Activated T-helper 1 cell treated with anti-CD3 and anti-CD28 coated beads, Interleukin-12 subunit alpha, Interleukin-12 subunit beta, Interleukin-2, Interleukin-4 antibody, amounts not matched to agents 30 ng/mL and 10 ng/mL and 1 ng/mL, durations not matched to agents 14 hours and 24 hours and 36 hours (primary cell): ENCODE measurements at regions not wholly inside any gene's neighbourhood (a gene's known extent, or its start where the extent isn't known, plus 50 kb on each side); places are given as distances from the start of the nearest gene placed in this dataset.

Experiments
- DNase-seq: peaks from one replicate; pipeline ENCODE4 v3.0.0; 2021; ENCODE audit warnings: low spot score
- H3K27ac Mint-ChIP-seq: one replicate; pipeline ENCODE4 v1.8.0; 2021; ENCODE audit warnings: mild to moderate bottlenecking, mixed read lengths
- H3K27me3 Mint-ChIP-seq: one replicate; pipeline ENCODE4 v1.8.0; 2022; ENCODE audit warnings: mild to moderate bottlenecking, moderate library complexity, mixed read lengths; ENCODE audit not compliant: insufficient read depth
- H3K36me3 Mint-ChIP-seq: one replicate; pipeline ENCODE4 v1.8.0; 2021; ENCODE audit warnings: low read depth, mixed read lengths
- H3K4me1 Mint-ChIP-seq: one replicate; pipeline ENCODE4 v1.8.0; 2021; ENCODE audit warnings: low read depth, mixed read lengths
- H3K4me3 Mint-ChIP-seq: one replicate; pipeline ENCODE4 v1.8.0; 2021; ENCODE audit warnings: mild to moderate bottlenecking, moderate library complexity, mixed read lengths
- H3K9me3 Mint-ChIP-seq: one replicate; pipeline ENCODE4 v1.8.0; 2021; ENCODE audit warnings: mixed read lengths
- intact Hi-C: fragments of 100-400 bp; cut with micrococcal nuclease; formaldehyde crosslinking; loops from one replicate; pipeline ENCODE4 v1.15.1; 2024

DNA sequence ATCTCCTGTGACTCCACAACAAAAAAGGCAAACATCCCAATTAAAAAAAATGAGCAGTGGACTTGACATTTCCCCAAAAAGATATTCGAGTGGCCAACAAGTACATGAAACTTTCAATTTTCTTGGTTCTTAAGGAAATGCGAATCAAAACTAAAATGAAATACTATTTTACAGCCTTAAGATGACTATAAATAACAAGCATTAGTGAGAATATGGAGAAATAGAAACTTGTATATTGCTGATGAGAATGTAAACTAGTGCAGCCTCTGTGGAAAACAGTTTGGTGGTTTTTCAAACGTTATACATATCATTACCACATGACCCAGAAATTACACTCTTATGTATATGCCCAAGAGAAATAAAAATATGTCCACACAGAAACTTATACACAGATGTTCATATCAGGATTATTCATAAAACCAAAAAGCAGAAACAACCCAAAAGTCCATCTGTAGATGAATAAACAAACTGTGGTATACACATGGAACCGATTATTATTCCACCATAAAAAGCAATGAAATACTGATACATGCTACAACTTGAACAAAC is 153.2 kb upstream of the GPR149 start:
- no peak overlapping the region for H3K27ac Mint-ChIP-seq
- DNase-seq: no peak
- intact Hi-C loops: no loop called here
- no peaks in the 10 kb centered on the region for H3K27me3 Mint-ChIP-seq
- H3K36me3 Mint-ChIP-seq: no peaks in the 10 kb centered on the region
- no peak overlapping the region for H3K4me3 Mint-ChIP-seq
- no peaks in the 10 kb centered on the region for H3K9me3 Mint-ChIP-seq
- H3K4me1 Mint-ChIP-seq: no peaks in the 10 kb centered on the region

DNA sequence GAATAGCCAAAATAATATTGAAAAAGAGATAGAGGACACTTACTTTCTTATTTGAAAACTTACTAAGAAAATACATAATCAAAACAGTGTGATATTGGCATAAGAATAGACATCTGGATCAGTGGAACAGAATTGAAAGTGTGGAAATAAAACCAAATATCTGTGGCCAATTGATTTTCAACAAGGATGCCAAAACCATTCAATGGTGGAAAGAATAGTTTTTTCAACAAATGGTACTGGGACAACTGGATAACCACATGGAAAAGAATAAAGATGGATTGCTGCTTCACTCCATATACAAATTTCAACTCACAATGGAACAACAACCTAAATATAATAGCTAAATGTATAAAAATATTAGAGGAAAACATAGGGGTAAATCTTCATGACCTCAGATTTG is 152.5 kb upstream of the GPR149 start:
- Mint-ChIP-seq H3K27ac (no peak overlapping the region), H3K36me3 (no peaks in the 10 kb centered on the region), H3K4me3 (no peak overlapping the region), H3K4me1 (no peaks in the 10 kb centered on the region), H3K27me3 (no peaks in the 10 kb centered on the region), H3K9me3 (no peaks in the 10 kb centered on the region)
- intact Hi-C loops: no loop called here
- no peak for DNase-seq

DNA sequence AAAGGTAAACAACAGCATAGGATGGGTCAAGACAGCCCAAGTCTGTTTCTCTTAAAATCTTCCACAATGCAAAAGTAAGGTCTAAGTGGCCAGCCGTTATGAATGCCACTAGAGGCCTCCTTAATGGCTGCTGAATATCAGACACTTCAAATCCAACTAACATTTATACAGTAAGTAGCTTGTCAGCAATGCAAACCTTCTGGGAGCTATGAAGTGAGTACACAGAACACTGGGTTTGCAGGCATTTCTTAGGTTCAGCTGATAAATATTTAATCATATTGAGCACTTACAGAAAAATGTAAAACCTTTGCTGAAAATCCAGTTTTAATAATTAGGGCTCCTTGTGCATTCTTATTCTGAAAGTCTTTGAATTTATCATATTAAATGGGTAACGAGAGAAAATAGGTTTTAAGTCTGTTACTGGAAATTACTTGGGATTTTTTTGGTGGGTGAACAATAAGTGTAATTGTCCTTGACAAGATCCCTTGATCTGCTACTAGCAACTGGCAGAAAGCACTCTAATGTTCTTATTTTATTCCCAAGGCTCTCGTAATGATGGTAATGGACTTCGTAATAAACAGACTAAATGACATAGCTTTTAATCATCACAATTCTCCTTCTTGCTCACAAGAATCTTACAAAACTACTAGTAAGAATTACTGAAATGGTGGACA is 141.7 kb upstream of the GPR149 start:
- H3K4me3 Mint-ChIP-seq: no peak overlapping the region
- H3K27me3 Mint-ChIP-seq: no peaks in the 10 kb centered on the region
- no peaks in the 10 kb centered on the region for H3K36me3 Mint-ChIP-seq
- peaks cover 4% of the 10 kb centered on the region for H3K9me3 Mint-ChIP-seq
- no peaks in the 10 kb centered on the region for H3K4me1 Mint-ChIP-seq
- intact Hi-C loops: no loop called here
- no peak for DNase-seq
- no peak overlapping the region for H3K27ac Mint-ChIP-seq

DNA sequence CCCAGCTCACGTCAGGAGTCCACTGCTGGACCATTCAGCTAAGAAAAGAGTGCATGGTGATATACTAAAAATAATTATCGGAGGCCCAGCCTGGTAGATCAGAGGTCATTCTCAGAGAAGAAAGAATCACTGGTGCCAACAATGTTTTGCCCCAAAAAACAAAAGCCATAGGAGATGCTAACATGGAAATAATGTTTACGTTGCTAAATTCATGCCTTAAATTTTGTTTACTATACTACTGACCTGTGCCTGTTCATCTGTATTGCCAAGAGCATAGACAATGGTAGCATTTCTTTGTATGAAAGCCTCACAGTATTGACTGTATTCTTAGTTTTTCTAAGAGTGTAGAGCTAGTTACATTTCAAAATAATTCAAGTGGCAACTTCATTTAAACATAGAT is 138.1 kb upstream of the GPR149 start:
- Mint-ChIP-seq H3K4me1 (no peaks in the 10 kb centered on the region), H3K27me3 (no peaks in the 10 kb centered on the region), H3K4me3 (no peak overlapping the region), H3K36me3 (no peaks in the 10 kb centered on the region), H3K9me3 (no peaks in the 10 kb centered on the region), H3K27ac (no peak overlapping the region)
- intact Hi-C loops: no loop called here
- DNase-seq: no peak

DNA sequence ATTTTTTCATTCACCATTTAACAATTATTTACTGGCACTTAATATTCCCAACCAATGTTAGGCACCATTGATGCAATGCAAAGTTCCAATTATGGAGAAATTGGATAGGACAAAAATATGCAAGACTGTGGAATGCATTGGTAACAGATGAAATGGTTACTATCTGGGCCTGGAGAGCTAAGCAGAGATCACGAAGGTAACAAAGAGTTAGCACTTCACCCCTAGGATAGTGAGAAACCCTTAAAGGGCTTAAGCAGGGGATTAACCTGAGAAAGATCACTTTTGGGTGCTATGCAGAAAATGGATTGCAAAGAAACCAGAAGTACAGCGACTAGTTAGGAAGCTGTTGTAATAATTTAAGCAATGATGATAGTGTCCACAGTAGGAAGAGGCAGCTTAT is 129.6 kb upstream of the GPR149 start:
- Mint-ChIP-seq H3K27me3 (no peaks in the 10 kb centered on the region), H3K36me3 (no peaks in the 10 kb centered on the region), H3K27ac (no peak overlapping the region), H3K4me3 (no peak overlapping the region), H3K9me3 (no peaks in the 10 kb centered on the region), H3K4me1 (no peaks in the 10 kb centered on the region)
- DNase-seq: no peak
- intact Hi-C loops: no loop called here

DNA sequence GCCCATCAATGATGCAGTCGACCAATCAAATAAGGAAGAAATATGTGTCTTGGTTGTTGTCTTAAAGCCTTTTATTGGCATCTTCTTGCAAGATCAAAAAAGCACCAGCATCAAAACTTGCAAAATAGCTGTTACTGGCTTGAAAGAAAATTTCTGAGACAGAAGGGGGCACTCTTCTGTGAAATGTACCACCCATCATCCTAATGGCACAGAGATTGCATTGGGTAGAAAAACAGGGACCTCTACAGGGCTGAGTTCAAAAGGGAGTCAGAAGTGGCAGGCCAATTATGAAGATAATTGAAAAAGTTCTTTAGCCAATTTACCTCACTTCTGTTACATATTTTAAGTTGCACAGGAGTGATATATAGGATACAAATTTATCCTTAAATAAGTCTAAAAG is 122.3 kb upstream of the GPR149 start:
- Mint-ChIP-seq H3K4me3 (no peak overlapping the region), H3K4me1 (no peaks in the 10 kb centered on the region), H3K9me3 (no peaks in the 10 kb centered on the region), H3K27me3 (no peaks in the 10 kb centered on the region), H3K27ac (no peak overlapping the region), H3K36me3 (no peaks in the 10 kb centered on the region)
- DNase-seq: no peak
- intact Hi-C loops: no loop called here

DNA sequence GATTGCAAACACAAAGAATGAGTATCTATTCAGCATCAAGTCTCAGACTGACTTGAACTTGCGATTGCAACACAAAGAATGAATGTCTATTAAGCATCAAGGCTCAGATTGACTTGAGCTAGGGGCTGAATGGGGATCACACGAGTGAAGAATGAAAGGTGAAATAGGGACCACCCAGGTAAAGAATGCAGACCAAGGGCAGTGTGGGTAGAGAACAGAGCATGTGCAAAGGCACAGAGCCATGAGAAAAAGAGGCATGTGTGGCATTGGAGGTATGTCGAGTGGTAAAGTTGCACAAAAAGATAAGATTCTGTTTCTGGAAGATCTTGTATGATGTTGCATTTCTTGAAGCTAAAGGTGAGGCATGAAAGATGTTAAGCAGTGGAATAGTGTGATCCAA is 119.4 kb upstream of the GPR149 start:
- no peak overlapping the region for H3K27ac Mint-ChIP-seq
- no peaks in the 10 kb centered on the region for H3K4me1 Mint-ChIP-seq
- no peak overlapping the region for H3K4me3 Mint-ChIP-seq
- H3K36me3 Mint-ChIP-seq: no peaks in the 10 kb centered on the region
- H3K9me3 Mint-ChIP-seq: no peaks in the 10 kb centered on the region
- no peak for DNase-seq
- intact Hi-C loops: no loop called here
- no peaks in the 10 kb centered on the region for H3K27me3 Mint-ChIP-seq

DNA sequence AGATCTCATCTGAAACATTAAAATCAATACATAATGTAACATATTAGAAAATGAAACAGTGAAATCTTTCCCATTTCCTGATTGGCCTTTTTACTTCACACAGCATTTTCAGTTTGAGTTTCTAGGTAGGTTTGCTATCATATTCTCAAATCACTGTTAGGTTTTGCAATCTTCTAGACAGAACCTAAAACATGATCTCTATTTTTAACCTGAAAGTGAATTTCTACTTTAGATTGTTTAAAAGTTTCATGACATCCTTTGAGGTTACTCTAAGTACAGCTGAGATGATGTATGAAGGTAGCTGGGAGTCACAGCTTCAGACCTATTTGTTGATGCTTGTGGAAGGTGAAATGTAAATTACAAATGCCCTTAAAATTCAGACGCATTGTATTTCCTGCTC is 118.4 kb upstream of the GPR149 start:
- Mint-ChIP-seq H3K27me3 (no peaks in the 10 kb centered on the region), H3K36me3 (no peaks in the 10 kb centered on the region), H3K4me1 (no peaks in the 10 kb centered on the region), H3K27ac (no peak overlapping the region), H3K9me3 (no peaks in the 10 kb centered on the region), H3K4me3 (no peak overlapping the region)
- DNase-seq: no peak
- intact Hi-C loops: no loop called here

DNA sequence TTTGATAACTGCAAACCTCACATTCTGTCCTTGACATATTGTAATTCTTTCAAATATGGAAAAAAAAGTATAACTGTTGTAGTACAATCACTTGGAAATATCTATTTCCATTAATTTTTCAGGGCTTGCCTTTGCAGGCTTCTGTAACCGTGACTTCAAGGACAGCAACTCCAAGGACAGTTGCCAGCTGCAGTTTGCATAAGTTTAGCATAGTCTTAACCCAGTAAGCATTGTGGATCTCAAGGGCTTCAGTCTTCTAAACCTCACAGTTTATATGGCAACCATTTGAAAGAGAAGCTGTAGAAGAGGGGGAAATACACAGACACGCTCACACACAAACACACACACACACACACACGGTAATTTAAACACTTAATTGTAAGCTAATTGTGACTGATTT is 112.8 kb upstream of the GPR149 start:
- Mint-ChIP-seq H3K9me3 (no peaks in the 10 kb centered on the region), H3K4me3 (no peak overlapping the region)

DNA sequence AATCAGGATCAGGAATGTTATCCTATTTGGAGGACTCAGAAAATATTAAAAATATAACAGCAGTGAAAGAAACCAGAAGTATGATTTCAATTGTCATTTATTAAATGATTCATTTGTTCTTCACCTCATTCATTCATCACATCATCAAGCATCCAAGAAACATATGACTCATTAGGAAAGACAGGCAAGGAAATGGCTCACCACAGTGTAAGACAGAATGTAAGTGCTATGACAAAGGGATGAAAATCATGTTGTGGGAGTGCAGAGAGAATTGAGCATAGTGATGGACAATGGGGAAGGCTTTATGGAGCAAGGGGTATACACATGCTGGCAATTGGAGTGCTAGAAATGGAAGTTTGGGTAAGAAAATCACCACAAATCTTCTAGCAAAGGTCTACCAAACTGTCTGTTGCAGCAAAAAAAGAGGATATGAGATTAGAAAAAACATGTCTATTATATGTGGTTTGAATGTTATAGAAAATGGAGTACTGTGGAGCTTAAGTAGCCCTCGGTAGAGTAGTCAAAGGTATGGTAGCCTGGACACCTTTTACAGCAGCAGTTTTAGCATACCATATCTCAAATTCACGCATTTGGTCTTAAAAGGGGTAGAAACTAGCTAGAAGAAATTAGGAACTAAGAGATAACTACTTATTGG is 111.1 kb upstream of the GPR149 start:
- H3K4me3 Mint-ChIP-seq: no peak overlapping the region
- no peak overlapping the region for H3K27ac Mint-ChIP-seq
- H3K4me1 Mint-ChIP-seq: no peaks in the 10 kb centered on the region
- intact Hi-C loops: no loop called here
- no peaks in the 10 kb centered on the region for H3K36me3 Mint-ChIP-seq
- no peak for DNase-seq
- no peaks in the 10 kb centered on the region for H3K9me3 Mint-ChIP-seq
- H3K27me3 Mint-ChIP-seq: no peaks in the 10 kb centered on the region

More for the DNA sequence above, 112.8 kb upstream of the GPR149 start:
- no peaks in the 10 kb centered on the region for H3K4me1 Mint-ChIP-seq
- no peak overlapping the region for H3K27ac Mint-ChIP-seq
- intact Hi-C loops: no loop called here
- DNase-seq: no peak
- no peaks in the 10 kb centered on the region for H3K36me3 Mint-ChIP-seq
- H3K27me3 Mint-ChIP-seq: no peaks in the 10 kb centered on the region

DNA sequence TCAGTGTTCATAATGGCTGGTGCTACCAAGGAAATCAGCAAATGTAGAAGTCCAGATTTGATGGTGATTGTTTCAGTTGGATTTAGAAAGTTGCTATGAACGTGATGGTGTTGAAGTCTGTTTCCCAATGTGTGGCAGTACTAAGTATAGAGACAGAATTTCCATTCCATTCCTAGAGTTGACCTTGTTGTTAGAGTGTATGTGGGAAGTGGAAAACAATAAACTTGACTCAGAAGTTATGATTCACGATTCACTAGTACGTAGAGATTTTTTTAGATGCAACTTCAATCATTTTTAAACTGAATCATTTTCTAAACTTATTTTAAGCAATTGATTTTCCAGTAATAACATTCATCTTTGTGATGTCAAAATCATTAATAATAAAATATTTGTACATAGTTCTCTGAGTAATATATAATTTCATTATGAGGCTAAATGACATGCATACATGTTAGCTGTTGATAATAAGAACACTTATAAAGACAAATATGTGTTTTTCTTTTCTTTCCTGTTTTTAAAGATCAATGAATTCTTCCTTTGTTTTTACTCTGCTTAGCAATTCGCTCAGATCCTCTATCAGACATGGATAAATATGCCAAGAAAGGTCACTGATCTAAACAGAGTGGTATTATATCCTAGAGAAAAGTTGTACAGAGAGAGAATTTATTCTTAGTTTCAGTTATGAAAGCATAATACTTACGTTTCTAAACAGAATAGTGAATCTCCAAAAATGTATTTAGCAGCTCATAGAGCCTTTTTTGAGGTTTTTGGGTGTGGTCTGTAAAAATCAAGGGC is 108.8 kb upstream of the GPR149 start:
- no peak for DNase-seq
- Mint-ChIP-seq H3K4me3 (no peak overlapping the region), H3K36me3 (no peaks in the 10 kb centered on the region), H3K27me3 (no peaks in the 10 kb centered on the region), H3K9me3 (no peaks in the 10 kb centered on the region), H3K4me1 (no peaks in the 10 kb centered on the region), H3K27ac (no peak overlapping the region)
- intact Hi-C loops: no loop called here

DNA sequence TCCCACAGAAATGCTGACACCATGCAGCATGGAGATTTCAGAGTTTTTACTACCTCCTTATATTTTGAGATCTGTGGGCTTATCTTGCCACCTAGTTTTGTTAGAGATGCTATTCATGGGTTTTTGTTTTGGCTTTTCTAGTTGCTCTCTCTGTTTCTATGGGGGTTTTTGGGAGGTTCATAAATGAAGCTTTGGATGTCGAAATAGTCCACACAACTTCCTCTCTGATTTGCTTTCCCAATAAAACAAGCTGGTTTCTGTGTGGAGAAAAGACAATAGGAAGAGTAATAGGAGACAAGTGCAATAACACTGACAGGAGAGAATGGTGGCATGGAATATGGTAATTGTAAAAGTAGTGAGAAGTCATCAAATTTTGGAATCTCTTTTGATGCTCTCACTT is 106.8 kb upstream of the GPR149 start:
- Mint-ChIP-seq H3K4me3 (no peak overlapping the region), H3K4me1 (no peaks in the 10 kb centered on the region), H3K27me3 (no peaks in the 10 kb centered on the region), H3K27ac (no peak overlapping the region), H3K36me3 (no peaks in the 10 kb centered on the region), H3K9me3 (no peaks in the 10 kb centered on the region)
- intact Hi-C loops: no loop called here
- no peak for DNase-seq

DNA sequence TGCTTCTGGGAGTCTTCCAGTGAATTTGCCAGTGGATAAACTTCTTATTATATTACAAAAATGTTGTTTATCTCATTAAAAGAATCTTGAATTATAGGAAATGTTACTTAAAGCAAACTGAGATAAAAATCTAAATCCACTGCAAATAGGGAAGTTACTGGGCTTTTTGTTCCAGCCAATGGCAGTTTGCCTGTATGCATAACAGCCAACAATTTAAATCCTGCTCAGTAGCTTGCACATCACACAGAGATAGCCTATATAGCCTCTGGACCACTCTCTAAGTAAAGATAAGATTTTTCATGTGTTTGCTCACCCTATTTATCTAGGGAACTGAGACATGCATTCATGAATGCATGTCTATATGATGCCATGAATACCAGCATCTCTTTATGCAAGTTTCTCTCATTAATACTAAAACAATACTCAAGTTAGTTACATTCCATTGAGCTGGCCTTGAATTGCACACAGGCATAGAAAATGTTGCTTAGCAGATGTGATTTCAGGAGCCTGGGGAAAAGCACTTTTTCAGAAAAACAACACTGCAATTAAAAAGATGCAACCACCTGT is 92.1 kb upstream of the GPR149 start:
- H3K27ac Mint-ChIP-seq: no peak overlapping the region
- H3K27me3 Mint-ChIP-seq: no peaks in the 10 kb centered on the region
- H3K4me1 Mint-ChIP-seq: no peaks in the 10 kb centered on the region
- DNase-seq: no peak
- no peaks in the 10 kb centered on the region for H3K36me3 Mint-ChIP-seq
- H3K9me3 Mint-ChIP-seq: no peaks in the 10 kb centered on the region
- H3K4me3 Mint-ChIP-seq: no peak overlapping the region
- intact Hi-C loops: no loop called here
